NCI-H2107 (cell line): ENCODE measurements at regions not wholly inside any gene's neighbourhood (a gene's known extent, or its start where the extent isn't known, plus 50 kb on each side); places are given as distances from the start of the nearest gene placed in this dataset.
"Not testable (repeated sequence)": the region's sequence is repeated elsewhere in the genome, so short reads cannot be mapped to it uniquely, and the experiment has no call there.

ENCODE experiments used
- DNase-seq: peaks from one replicate; lab custom pipeline; 2025; lab: John Stamatoyannopoulos, UW

DNA sequence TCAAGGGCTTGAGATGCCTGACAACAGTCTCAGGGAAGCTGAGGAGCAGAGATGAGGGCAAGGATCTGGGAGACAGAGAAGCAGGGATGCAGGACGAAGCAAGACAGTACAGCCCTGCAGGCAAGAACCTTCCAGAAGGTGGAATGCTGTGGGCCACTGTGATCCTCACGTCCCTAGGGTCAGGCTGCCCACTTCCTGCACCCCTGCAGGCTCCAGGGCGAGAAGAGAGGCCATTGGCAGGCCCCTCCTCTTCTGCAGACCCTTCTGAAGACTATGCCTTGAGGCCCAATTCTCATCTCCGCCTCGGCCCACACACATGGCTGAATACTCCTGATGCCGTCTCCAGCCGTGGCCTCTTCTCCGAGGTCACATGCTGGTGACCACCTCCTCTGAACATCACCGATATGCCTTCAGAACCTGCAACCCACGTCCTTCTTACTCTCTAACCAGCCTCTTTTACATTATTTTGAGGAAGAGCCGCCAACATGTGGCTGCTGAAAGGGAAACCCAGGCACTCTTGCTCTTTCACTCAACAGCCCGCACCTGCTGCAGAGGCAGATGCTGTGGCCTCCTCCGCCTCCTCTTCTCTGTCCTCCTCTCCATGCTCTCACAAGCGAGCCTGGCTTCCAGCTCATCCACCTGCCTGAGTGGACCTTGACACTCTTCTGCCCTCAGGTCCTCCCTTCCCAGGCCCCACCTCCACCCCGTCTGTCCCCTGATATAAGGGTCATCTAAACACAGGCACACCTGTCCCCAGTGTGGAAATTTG lies 181.5 kb downstream of the IRX2 start:
- no peak for DNase-seq

GRCh38 chr5:2569176-2569575 lies 182.3 kb downstream of the IRX2 start:
- no peak for DNase-seq

DNA sequence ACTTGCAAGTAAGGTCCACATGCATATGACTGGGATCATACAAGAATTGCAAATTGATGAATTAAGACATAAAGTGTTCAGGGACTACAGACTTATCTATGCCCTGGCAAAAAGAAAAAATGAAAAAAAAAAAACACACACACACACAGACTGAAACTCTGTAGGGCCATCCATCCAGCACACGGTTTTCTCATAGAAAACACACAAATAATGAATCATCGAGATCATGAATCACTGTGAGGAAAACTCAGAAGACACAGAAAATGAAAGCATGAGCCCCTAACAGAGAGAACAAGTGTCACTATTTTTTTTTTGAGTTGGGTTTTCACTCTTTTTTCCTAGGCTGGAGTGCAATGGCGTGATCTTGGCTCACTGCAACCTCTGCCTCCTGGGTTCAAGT lies 185.2 kb downstream of the IRX2 start:
- no peak for DNase-seq

DNA sequence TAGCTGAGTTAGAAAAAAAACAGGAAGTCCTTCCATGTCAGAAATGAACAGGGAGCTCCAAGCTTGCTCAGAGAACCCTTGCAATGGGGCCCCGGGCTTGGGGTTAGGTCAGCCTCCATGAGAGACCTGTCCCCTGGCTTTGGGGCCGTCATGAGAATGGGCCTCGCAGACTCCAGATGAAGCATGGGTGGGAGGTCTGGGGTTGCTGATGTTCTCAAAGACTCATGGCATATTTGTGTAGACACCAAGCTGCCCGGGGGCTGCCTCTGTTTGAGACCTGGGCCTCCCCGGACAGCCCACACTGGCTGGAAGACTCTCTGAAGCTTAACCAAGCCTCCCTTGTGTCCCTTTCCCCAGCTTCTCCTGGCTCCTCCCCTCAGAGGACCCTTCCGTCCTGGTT lies 186.3 kb downstream of the IRX2 start:
- no peak for DNase-seq

DNA sequence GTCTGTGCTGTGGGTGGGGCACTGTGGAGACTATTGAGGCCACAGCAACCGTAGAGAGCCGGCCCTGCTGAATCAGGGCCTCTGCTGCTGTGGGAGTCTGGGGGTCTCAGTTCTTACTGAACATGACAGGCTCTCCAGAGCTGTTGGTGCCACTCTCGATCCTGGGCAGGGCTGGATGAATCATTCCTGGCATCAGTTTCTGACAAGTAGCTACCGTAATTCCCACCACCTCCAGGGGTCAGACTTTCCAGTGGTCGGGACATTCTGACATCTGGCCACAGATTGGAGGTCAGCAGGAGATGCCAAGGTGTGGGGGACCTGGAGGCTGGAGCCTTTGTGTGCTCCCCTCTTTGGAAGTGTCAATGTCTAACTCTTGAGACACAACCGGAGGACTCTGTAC lies 188.4 kb downstream of the IRX2 start:
- no peak for DNase-seq

DNA sequence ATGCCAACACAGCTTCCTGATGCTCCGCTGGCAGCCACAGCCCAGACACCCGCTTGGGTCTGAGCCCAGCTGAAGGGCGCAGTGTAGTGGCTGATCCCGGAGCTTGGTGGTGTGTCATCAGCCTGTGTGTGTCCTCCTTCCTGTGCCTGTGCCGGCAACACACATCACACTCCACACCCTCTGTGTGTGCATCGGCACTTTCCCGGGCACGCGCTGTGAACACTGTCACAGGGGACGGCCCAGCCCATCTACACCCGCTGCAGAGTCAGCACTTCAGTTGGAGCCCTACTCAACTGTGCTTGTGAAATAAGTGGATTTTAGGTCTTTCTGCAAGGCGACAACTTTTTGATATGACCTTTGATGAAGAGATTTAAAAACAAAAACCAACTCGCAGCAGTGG lies 189.4 kb downstream of the IRX2 start:
- no peak for DNase-seq

- DNase-seq: no peak
Measured at GRCh38 chr5:2560435-2560834, 191.0 kb downstream of the IRX2 start.

GRCh38 chr5:2557435-2557834 lies 194.0 kb downstream of the IRX2 start:
- DNase-seq: no peak

- no peak for DNase-seq
Measured at GRCh38 chr5:2556375-2556966, 195.0 kb downstream of the IRX2 start.

DNA sequence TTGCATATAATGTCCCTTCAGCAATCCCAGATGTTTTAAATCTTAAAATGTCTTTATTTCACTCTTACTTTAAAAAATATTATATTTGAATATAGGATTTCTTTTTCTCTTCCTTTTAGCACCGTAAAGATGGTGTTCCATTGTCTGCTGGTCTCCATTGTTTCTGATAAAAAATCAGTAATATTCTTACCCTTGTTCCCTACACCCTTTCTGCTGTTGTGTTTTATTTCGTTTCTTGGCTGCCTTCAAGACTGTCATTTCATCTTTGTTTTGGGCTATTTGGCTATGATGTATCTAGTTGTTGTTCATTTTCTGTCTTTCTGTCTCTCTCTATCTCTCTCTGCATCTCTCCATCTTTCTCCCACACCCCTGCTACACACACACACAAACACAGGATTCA lies 197.9 kb downstream of the IRX2 start:
- DNase-seq: no peak

GRCh38 chr5:2550509-2550908 lies 201.0 kb downstream of the IRX2 start:
- no peak for DNase-seq

GRCh38 chr5:2549900-2550299 lies 201.6 kb downstream of the IRX2 start:
- no peak for DNase-seq

DNA sequence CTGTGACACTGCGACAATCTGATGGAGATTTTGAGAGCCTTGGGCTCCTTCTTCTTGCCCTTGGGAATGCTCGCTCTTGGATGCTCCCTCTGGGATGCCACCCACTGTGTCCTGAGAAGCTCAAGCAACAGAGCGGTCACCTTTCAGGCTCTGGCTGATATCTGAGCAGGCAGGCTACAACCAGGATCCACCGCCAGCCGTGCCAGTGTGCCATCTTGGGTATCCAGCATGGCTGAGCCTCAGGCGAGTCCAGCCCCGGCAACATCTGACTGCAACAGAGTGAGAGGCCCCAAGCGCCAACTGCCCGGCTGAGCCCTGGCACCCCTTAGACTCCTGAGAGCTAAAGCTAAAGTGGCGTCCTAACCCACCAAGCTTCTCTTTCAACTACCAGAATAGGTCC lies 202.1 kb downstream of the IRX2 start:
- no peak for DNase-seq

DNA sequence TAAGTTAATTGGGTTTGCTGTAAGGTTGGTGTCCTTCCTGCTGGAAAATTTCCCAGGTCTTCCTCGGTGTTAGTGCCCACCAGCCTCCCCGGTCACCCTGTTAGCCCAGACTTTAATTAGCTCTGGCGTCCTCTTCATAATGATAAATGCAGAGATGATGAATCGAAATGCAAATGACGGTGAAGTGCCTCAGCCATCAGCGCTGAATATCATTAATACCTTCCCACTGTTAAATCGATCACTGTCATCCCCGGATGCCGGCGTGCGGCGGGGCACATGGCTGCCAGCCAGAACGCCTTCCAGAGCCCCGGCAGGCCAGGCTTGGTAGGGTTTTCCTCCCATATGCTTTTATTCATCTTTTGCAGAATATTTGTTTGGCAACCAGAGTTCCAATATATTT lies 204.5 kb downstream of the IRX2 start:
- no peak for DNase-seq

GRCh38 chr5:2544003-2544402 lies 207.5 kb downstream of the IRX2 start:
- DNase-seq: no peak

GRCh38 chr5:2542821-2543220 lies 208.7 kb downstream of the IRX2 start:
- no peak for DNase-seq

- no peak for DNase-seq
Measured at GRCh38 chr5:2542026-2542425, 209.5 kb downstream of the IRX2 start.

DNA sequence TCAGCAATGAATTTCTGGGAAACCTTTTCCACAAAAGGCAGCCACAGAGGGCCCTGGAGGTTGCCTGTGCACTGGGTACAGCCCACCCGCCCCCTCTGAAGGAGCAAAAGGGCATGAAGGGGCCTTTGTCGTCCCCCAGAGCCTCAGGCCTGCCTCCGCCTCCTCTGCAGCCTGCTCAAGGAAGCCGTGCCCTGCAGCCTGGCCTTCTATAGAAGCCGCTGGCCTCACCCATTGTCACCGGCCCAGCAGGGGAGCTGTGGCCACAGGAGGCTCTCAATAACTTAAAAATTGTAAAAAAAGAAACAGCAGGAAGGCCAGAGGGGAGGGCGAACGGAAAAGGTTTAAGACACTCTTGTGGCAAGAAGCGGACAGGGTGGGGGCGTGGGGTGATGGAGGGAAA lies 213.3 kb downstream of the IRX2 start:
- DNase-seq: no peak

- DNase-seq: no peak
Measured at GRCh38 chr5:2537378-2538145, 213.9 kb downstream of the IRX2 start.

- DNase-seq: no peak
Measured at GRCh38 chr5:2536632-2537377, 214.7 kb downstream of the IRX2 start.

- no peak for DNase-seq
Measured at GRCh38 chr5:2534970-2535369, 216.5 kb downstream of the IRX2 start.

GRCh38 chr5:2534251-2534650 lies 217.2 kb downstream of the IRX2 start:
- no peak for DNase-seq

DNA sequence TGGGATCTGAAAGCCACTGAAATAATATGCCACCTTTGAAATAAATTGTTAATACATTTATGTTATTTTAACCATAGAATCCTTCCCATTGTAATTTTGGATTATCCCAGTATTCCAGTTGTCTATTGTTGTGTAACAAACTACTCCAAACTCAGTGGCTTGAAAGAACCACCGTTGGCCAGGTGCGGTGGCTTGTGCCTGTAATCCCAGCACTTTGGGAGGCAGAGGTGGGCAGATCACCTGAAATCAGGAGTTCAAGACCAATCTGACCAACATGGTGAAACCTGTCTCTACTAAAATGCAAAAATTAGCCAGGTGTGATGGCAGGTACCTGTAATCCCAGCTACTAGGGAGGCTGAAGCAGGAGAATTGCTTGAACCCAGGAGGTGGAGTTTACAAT lies 217.6 kb downstream of the IRX2 start:
- DNase-seq: not testable (repeated sequence)
